NCI-H748 treated with DMSO at 0.1 percent for 48 hours (cell line): ENCODE measurements at regions not wholly inside any gene's neighbourhood (a gene's known extent, or its start where the extent isn't known, plus 50 kb on each side); places are given as distances from the start of the nearest gene placed in this dataset.
"Not testable (repeated sequence)": the region's sequence is repeated elsewhere in the genome, so short reads cannot be mapped to it uniquely, and the experiment has no call there.

Experiments
- DNase-seq: peaks from one replicate; lab custom pipeline; 2025; lab: John Stamatoyannopoulos, UW

DNA sequence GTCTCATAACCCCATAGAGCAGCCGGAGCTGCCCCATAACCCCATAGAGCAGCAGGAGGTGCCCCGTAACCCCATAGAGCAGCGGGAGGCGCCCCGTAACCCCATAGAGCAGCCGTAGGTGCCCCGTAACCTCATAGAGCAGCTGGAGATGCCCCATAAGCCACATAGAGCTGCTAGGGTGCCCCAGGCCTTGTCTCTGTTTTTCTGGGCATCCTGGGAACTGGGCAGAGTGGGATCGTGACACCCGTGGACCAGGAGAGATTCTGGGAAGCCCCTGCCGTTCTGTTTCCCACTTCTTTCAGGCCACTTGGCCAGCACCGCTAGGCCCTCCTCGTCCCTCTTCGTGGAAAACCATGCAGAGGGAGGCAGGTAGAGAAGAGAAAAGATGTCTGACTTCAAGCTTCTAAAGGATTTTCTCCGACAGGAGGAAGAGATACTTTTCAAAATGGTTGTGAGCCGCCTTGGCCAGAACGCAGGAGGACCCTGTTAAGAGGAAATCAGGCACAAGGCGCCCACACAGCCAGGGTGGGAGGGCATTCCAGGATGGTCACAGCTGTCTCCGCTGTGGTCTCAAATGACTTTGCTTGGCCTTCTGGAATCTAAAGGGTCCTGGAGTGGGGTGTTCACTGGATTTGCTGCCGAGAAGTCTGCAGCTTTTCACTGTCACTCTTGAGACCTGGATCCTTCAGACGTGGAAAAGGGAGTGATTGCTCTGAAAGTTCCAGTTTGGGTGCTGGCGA, 171.8 kb downstream of the NPIPB11 start:
- DNase-seq: not testable (repeated sequence)

DNA sequence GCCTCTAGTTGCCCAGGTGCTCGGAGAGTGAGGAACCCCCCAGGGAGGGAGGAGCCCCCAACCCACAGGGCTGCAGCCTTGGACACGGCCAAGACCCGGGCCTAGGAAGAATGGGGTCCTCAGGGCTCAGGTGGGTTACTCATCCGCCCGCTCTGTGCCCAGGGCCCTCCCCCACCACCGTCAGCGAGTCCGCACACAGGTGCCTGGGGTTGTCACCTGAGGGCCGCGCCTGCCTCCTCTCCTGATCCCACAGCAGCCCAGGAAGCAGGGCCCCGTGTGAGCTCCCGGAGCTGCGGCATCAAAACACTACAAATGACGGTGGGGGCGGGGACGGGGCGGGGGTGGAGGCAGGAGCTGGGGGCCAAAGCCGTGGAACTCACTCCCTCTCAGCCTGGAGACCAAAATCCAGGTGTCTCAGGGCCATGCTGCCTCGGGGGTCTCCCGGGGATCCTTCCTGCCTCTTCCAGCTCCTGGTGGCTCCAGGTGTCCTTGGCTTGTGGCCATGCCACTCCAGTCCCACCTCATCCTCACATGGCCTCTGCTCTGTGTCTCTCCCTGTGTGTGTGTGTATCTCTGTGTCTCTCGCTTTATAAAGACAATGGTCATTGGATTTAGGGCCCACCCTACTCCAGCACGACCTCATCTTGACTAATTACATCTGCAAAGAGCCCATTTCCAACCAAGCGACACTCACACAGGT, 172.7 kb downstream of the NPIPB11 start:
- not testable (repeated sequence) for DNase-seq

DNA sequence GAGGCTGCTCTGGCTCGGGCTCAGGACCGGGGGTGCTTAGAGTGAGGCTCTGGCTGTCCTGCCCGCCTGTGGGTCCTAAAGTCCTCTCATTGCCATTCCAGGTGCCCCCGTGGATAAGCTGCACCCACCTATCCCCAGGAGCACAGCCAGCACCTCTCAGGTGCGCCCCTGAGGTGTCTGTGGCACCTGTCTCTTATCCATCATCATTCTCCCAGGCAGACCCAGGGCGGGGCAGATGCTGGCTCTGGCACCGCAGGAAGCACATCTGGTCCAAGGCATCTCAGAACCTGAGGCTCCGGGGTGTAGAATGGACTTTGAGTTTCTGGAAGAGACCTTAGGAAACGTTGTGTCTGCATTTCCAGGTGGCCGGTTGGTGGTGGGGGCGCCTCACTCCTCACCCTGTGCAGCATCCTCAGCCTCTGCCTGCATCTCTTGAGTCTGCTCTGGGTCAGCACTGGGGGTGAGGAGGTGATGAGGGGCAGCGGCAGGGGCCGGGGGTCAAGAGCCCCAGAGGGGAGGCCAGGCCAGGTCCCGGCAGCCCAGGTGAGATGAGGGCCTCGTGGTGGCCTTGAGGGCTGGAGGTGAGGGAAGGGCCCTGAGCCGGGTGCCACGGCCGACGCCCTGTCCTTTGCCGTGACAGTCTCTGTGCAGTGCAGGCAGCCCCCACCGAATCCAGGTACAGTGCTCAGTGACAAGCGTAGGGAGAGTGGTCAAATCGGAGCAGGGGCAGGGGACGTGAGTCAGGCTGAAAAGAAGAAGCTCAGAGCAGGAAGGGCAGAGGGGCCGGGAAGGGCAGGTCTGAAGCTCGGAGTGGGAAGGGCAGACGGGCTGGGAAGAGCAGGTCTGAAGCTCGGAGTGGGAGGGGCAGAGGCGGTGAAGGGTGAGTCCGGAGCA, 173.5 kb downstream of the NPIPB11 start:
- DNase-seq: no peak

DNA sequence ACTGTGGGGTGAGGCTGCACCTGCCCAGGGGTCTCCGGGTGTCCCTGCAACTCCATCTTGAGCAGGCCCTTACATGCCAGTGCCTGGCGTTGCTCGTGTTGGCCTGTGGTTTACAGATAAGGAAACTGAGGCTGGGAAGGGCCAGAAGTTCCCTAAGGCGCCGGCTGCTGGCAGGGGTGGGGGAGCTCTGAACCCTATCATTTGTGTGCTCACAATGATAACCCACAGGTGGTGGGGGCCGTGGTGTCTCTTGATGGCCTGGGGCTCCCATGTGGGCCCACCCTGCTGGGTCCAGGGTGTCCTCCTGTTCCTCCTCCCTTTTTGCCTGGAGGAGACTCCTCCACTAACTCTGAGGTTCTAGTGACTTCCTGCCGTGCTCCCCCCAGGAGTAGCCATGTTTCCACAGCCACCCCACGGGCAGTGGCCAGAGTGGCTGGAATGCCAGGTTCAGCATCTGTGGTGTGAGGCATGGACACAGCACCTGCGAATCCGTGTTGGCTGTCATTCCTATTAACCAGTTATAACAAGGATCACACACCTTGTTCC, 174.3 kb downstream of the NPIPB11 start:
- DNase-seq: not testable (repeated sequence)

DNA sequence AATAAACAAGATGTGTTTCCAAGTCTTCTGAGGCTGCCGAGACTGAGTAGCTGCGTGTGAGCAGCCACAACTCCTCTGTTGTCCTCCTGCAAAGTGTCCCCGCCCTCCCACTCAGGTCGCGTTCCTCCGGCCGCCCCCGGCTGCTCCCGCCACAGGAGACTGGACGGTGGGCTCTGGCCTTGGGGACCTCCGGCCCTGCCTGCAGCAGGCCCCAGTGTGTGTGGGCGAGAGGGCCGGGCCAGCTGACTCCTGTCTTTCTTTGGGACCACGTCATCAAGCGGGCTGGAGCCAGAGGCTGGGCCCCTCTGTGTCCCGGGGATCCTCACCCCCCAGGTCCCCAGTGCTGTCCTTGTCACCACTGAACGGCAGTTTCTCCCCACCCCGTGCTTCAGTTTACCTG, 175.3 kb downstream of the NPIPB11 start:
- DNase-seq: no peak

DNA sequence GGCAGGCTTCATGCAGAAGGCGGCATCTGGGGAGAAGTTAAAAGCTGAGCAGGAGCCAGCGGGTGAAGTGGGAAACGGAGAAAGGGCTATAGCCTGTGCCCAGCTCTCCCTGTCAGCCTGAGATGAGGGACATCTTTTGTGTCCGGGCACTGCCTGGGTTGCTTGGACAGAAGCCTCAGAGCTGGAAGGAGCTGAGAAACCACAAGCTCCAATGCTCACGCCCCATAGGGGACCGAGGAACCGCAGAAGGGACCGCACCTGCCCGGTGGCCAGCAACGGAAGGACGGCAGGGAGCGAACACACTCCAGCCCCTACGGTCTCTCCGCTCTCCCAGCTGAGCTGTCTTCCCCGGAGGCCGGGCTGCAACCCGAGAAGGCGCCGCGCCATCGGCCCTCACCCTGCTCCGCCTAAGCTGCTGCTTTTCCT, 175.8 kb downstream of the NPIPB11 start:
- no peak for DNase-seq

DNA sequence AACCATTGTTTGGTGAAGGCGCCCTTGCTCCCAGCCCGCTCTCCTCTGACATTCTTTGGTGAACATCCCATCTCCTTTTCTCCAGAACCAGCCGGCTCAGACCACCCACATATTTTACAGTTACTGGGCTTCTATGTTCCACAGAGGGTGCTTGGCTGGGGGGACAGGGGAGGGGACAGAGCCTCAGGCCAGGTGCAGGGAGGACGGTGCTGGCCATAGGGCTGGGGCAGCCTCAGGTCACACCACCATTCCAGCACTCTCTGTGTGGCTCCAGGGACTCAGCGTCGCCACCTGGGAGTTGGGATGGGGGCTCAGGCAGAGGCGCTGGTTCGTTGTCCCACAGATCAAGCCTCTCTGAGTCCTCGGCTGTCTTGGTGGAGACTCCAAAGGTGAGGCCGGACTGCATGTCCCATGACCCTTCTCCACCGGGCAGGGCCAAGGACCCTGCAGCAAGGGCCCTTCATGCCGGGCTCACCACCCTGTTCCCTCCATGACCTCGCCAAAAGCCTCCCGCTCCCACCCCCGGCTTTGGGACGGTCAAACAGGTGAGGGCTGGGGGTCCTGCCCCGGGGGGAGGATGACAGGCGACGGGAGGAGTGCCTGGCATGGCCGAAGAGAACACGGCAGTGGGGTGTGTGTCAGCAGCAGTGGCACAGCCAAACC, 176.4 kb downstream of the NPIPB11 start:
- not testable (repeated sequence) for DNase-seq

DNA sequence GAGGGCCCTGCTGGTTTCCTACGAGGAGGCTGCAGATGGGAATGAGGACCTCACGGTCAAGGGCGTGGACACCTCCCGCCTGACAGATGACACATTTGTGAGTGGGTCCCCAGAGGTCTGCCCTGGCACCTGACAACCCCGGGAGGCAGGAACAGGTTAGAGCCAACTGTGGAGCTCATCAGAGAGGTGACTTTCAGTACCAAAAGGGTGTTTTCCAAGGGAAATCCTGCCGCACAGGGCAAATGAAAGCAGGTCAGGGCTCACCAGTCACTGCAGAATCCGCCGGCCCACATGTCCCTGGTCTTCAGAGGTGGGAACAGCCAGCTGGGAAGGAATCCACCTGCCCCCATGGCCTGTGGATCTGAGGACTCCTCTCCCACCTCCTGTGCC, 176.9 kb downstream of the NPIPB11 start:
- DNase-seq: not testable (repeated sequence)

DNA sequence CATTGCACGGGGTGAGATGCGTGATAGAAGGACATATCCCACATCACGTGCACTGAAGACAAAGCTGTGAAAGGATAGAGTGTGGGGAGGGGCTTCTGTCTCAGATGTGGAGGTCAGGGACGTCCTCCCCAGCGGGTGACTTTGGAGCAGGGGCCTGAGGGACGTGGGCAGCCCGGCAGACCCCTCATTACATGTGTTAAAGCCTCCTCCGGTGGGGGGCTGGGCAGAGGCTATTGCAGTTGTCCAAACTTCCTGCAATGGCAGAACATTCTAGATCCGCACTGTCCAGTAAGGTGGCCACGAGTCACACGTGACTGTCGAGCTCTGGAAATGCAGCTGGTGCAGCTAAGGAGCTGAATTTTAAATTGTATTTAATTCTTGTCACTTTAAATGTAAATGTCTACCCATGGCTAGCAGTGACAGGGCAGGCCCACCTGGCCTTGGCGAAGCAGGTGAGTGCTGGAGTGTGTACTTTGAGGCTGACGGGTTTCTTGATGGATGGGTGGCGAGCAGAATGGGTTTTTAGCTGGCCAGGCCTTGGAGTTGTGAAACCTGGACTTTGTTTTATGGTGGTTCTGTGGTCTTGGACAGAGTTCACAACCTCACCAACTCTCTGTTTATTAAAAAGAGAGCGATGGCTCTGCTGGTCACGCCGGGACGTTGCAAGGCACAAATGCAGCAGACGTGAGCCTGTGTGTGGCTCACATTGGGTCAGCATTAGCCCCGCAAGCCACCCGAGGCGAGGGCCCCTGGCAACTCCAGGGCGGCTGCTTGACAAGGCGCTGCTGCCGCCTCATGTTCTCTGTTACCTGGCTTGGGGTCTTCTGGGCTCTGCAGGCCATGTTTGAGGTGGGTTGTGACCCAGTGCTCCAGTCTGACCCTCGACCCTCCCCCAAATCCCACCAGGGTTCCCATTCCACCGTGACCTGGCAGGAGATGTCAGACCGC, 177.6 kb downstream of the NPIPB11 start:
- DNase-seq: not testable (repeated sequence)

DNA sequence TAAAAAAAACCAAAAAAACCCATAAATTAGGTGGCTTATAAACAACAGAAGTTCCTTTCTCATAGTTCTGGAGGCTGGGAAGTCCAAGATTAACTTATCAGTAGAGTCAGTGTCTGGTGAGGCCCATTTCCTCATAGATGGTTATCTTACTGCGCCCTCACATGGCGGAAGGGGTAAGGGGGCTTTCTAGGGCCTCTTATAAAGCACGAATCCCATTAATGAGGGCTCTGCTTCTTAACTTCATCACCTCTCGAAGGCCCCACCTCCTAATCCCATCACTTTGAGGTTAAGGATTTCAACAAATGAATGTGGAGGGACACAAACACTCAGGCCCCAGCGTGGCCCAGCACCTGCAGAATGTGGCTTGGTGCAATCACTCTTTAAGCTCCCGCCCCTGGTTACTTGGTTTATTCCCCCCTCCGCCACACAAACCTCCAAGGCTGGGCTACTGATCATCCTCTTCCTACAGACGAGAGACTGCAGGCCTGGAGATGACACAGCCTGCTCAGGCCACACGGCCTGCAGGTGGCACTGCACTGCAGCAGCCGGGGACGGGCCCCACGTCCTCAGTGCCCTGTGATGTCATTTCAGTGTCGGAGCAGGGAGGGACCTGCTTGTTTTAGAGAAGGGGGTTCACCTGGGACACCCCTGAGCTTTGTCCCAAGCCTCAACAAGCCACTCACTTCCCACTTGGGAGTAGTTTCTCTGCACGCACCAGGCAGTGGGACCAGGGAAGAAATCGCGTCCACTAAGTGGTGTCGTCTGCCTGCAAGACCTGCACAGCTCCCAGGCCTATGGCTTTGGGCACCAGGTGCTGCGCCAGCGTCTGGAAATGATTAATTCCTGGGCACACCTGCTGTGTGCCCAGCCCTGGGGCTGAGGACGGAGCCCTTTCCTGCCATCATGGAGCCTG, 178.5 kb downstream of the NPIPB11 start:
- DNase-seq: not testable (repeated sequence)

DNA sequence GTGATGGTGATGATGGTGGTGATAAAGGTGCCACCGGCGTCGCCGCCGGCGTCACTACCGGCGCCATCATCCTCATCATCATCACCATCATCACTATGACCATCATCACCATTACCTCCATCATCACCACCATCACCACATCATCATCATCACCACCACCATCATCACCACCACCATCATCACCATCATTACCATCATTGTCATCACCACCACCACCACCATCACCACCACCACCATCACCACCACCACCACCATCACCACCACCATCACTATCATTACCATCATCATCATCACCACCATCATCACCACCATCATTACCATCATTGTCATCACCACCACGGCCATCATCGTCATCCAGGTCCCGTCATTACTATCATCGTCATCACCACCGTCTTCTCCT, 179.7 kb downstream of the NPIPB11 start:
- no peak for DNase-seq

DNA sequence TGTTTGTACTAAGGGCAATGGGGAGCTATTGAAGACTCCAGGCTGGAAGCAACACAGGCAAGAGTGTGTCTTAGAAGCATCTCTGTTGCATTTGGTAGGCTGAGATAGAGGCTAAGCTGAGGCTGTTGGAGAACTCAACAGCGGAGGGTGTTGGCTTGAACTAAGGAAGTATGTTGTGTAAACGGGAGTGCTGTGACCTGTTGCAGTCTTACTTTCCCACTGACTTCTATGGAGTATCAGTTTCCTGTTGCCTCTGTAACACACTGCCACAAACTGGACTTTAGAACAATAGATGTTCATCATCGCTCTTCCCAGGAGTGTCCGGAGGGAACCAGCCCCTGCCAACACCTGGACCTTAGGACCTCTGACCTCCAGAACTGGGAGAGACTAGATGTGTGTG, 181.8 kb downstream of the NPIPB11 start:
- DNase-seq: not testable (repeated sequence)

DNA sequence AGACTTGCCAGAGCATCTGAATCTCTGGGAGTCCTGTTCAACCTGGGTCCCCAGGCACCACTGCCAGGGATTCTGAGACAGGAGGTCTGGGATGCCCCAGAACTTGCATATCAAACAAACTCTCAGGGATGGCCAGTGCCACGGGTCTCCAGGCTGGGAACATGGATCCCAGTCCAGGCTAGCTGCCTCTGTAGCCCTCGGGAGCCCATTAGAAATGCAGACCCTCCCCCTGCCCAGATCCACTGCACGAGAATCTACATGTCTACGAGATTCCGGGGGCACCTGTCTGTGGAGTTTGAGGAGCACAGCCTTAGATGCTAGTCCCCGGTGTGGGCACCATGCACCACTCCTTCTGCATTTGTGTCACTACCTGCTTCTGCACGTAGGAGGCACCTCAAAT, 183.9 kb downstream of the NPIPB11 start:
- DNase-seq: not testable (repeated sequence)

DNA sequence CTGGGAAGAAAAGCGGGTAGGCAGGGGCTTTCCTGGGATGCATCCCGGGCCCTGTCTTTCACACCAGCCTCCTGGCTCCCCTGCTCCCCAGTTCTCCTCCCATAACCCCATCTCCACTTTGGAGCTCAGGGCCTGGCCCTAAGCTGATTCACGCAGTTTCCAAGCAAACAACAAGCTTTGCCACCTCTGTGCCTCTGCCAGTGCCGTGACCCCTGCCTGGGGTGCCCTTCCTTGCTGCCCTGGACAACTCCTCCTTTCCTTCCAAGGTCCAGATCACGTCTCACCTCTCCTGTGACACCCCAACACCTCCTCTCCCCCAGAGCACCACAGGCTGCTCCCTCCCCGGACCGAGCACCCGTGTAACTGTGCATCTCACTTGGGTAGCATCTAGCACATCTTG, 184.5 kb downstream of the NPIPB11 start:
- DNase-seq: not testable (repeated sequence)

DNA sequence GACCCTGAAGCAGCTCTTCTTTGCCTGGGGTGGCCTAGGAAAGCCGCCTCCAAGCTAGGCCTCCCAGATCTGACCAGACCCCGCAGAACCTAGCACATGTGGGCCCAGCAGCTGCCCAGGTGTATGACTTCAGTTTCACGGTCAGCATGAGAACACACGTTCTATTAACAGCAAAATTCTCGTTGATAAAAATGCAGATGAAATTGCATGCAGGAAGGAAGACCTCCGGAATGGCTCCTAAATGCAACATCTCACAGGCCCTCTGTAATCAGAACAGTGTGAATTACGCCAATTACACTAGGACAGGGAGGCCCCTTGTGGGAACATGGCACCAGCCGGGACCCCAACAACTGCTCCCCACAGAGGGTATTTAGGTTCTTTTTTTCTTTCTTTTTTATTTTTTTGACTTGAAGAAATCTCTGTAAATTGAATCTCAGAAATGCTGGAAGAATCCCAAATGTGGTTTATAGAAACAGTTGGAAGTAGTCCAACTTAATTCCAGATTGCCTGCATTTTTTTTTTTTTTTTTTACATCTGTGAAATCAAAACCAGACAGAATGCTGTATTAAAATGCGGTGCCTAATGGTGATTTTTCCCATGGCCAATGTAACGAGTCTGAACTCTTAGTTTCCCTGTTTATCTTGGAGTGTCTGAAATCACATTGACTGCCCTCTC, 185.1 kb downstream of the NPIPB11 start:
- DNase-seq: not testable (repeated sequence)

DNA sequence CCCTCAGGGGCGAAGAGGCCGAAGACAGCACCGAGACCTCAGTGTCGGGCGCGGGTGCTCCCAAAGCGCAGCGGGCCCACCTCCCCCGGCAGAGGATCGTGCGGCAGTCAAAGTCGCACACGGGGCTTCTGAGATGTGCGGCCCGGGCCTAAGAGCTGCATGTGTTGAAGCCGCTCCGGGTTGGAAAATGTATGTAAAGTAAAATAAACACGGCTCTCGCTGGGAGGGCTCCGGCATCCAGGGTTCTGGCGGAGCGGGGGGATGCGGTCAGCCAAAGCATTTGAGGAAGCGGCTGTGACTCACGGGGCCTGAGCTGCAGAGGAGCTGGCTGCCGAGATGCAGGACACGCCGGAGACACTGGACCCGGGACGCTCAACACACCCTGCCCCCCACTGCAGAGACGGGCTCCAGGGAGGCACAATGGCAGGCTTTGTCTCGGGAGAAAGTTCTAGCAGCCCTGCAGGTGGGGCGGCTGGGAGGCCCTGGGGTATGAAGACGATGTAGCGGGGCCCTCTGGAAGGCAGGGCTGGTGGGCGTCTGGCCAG, 185.8 kb downstream of the NPIPB11 start:
- not testable (repeated sequence) for DNase-seq

DNA sequence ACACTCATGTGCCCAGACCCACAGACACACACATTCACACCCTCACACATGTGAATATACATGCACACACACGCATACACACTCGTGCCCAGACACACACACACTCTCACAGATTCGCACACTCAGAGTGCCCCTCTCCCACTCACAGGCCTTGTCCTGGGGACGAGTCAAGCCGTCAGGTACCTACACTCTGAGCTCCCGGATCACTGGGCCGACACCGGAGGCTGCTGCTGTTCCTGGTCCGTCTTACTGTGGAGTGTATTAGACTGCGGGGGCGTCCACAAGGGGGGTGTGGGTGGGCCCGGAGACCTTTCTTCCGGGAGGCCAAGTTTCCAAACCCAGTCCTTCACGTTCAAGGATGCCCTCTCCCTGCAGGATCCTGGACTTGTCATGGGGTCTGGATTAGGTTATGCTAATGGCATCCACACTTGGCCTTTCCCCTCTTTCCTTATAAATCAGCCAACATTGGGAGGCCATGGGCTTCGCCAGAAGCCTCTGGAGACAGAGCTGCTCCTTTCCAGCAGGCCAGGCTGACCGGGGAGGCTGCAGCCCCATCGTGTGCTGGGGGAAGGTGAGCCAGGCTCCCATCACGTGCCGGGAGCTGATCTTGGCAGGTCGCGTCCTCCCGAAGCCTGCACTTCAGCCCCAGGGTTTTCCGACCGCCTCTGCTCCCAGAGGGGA, 186.4 kb downstream of the NPIPB11 start:
- DNase-seq: not testable (repeated sequence)

DNA sequence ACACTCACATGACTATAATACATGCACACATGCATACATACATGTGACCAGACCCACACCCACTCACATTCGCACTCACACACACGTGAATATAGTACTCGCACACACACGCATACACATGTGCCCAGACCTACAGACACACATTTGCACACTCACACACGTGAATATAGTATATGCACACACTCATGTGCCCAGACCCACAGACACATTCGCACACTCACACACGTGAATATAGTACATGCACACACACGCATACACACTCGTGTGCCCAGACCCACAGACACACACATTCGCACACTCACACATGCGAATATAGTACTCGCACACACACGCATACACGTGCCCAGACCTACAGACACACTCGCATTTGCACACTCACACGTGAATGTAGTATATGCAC, 186.9 kb downstream of the NPIPB11 start:
- DNase-seq: not testable (repeated sequence)
